Endothelial cell of umbilical vein (primary cell): ENCODE measurements at regions not wholly inside any gene's neighbourhood (a gene's known extent, or its start where the extent isn't known, plus 50 kb on each side); places are given as distances from the start of the nearest gene placed in this dataset.

Source experiments
- BruUV-seq: library from RNA; stranded (reverse); fragments of 400-500 nt; replicated peaks from 2 replicates; lab custom pipeline; 2021; lab: Mats Ljungman, UMichigan
- CTCF ChIA-PET: fragments of 300-600, 350-600 bp; sonication (Branson Sonifier 250); formaldehyde crosslinking; loops from one replicate; lab custom pipeline; 2021; ENCODE audit warnings: antibody characterized with exemption, inconsistent platforms; lab: Charles Lee
- POLR2A ChIA-PET: fragments of 300-600, 350-600 bp; sonication (Branson Sonifier 250); formaldehyde crosslinking; loops from one replicate; lab custom pipeline; 2021; ENCODE audit warnings: antibody characterized with exemption, inconsistent platforms; lab: Charles Lee
- DNase-seq: peaks from one replicate; pipeline ENCODE4 v3.0.0-alpha.2; 2011; ENCODE audit warnings: low read depth, low spot score
- FAIRE-seq: peaks from 2 replicates; lab custom pipeline; 2011; peaks lifted over from hg19 to GRCh38; lab: Jason Lieb, UNC
- H2AFZ ChIP-seq: 2 replicates; pipeline ENCODE4 v1.6.0; 2012; ENCODE audit warnings: low read depth, low read length, control low read depth, inconsistent platforms
- H3K27ac ChIP-seq: 2 replicates; pipeline ENCODE4 v1.5.1; 2011; ENCODE audit warnings: low read depth, mild to moderate bottlenecking, control low read depth, low read length, moderate library complexity; ENCODE audit not compliant: insufficient read depth
- H3K27me3 ChIP-seq, 2 experiments: 2 replicates each; pipeline versions ENCODE4 v1.6.0 to v1.6.1; 2011; ENCODE audit warnings: low read length in 2 of 2, mixed read lengths in 1 of 2; ENCODE audit not compliant: control insufficient read depth in 2 of 2, insufficient read depth in 2 of 2
- H3K36me3 ChIP-seq, 2 experiments: 2 replicates in 1 of 2; 3 replicates in 1 of 2; pipeline ENCODE4 v1.5.1; 2011; ENCODE audit warnings: low read length in 2 of 2, mild to moderate bottlenecking in 1 of 2, moderate library complexity in 1 of 2; ENCODE audit not compliant: control insufficient read depth in 2 of 2, insufficient read depth in 2 of 2; ENCODE audit errors: extremely low read depth in 1 of 2
- H3K4me1 ChIP-seq: 3 replicates; pipeline ENCODE4 v1.5.1; 2011; ENCODE audit warnings: mild to moderate bottlenecking, low read length; ENCODE audit not compliant: control insufficient read depth, insufficient read depth; ENCODE audit errors: extremely low read depth
- H3K4me2 ChIP-seq: 2 replicates; pipeline ENCODE4 v1.6.1; 2011; ENCODE audit warnings: low read length, control low read depth, mixed read lengths; ENCODE audit not compliant: insufficient read depth
- H3K4me3 ChIP-seq, 3 experiments: fragments of 200-600 bp in 1 of 3; sonication (generic), shearing (Covaris generic) in 1 of 3; replicated peaks in 1 of 3; 2 replicates each; pipeline ENCODE4 v1.5.1; 2011 to 2016; ENCODE audit warnings: control low read depth in 3 of 3, low read length in 3 of 3, mild to moderate bottlenecking in 2 of 3, inconsistent platforms in 1 of 3, low read depth in 1 of 3, moderate library complexity in 1 of 3; ENCODE audit not compliant: insufficient read depth in 1 of 3
- H3K79me2 ChIP-seq: 2 replicates; pipeline ENCODE4 v1.6.0; 2012; ENCODE audit warnings: low read length, inconsistent platforms; ENCODE audit not compliant: control insufficient read depth, insufficient read depth
- H3K9ac ChIP-seq: replicated peaks from 2 replicates; pipeline ENCODE3; 2011; ENCODE audit warnings: low read length, control low read depth; ENCODE audit not compliant: insufficient read depth; ENCODE audit errors: extremely low read depth
- H3K9me1 ChIP-seq: replicated peaks from 3 replicates; pipeline ENCODE4 v1.6.0; 2011; ENCODE audit warnings: mild to moderate bottlenecking, low read length; ENCODE audit not compliant: control insufficient read depth, insufficient read depth; ENCODE audit errors: extremely low read depth
- H3K9me3 ChIP-seq: replicated peaks from 2 replicates; pipeline ENCODE4 v1.5.1; 2012; ENCODE audit warnings: low read length, inconsistent platforms; ENCODE audit not compliant: control insufficient read depth, insufficient read depth
- H4K20me1 ChIP-seq: replicated peaks from 2 replicates; pipeline ENCODE3; 2011; ENCODE audit warnings: mild to moderate bottlenecking, low read length; ENCODE audit not compliant: control insufficient read depth, insufficient read depth; ENCODE audit errors: extremely low read depth
- EZH2 ChIP-seq: IDR thresholded peaks from 2 replicates; pipeline ENCODE4 v1.6.1; 2012; ENCODE audit warnings: borderline replicate concordance, low read depth, mild to moderate bottlenecking, moderate library complexity, low read length, inconsistent platforms; ENCODE audit not compliant: severe bottlenecking
- FOS ChIP-seq: IDR thresholded peaks from 2 replicates; pipeline ENCODE4 v1.6.1; 2011; ENCODE audit warnings: mild to moderate bottlenecking, low read length, moderate library complexity, borderline replicate concordance; ENCODE audit not compliant: insufficient read depth
- GATA2 ChIP-seq: IDR thresholded peaks from 2 replicates; pipeline ENCODE4 v1.7.0; 2011; ENCODE audit warnings: low read depth, mild to moderate bottlenecking, moderate library complexity, mixed read lengths, low read length; ENCODE audit not compliant: insufficient read length, insufficient read depth
- JUN ChIP-seq: IDR thresholded peaks from 2 replicates; pipeline ENCODE4 v1.6.1; 2011; ENCODE audit warnings: borderline replicate concordance, low read depth; ENCODE audit not compliant: insufficient read length, insufficient read depth
- MYC ChIP-seq: IDR thresholded peaks from one replicate; pipeline ENCODE4 v1.6.1; 2011; ENCODE audit warnings: mild to moderate bottlenecking, low read depth, low read length
- POLR2A ChIP-seq: IDR thresholded peaks from 2 replicates; pipeline ENCODE4 v1.6.1; 2012; ENCODE audit warnings: low read depth, mild to moderate bottlenecking, control low read depth, low read length
- POLR2AphosphoS5 ChIP-seq: IDR thresholded peaks from 2 replicates; pipeline ENCODE4 v1.6.1; 2012; ENCODE audit warnings: low read depth, mild to moderate bottlenecking, control low read depth, low read length, moderate library complexity; ENCODE audit not compliant: insufficient read depth
- dilution Hi-C: fragments of 300-500 bp; cut with MboI; formaldehyde crosslinking; loops from one replicate; pipeline ENCODE4 v1.15.0; 2019; ENCODE audit warnings: low sequenced_read_pairs; ENCODE audit not compliant: extremely low pct_ligation_motif_present
- intact Hi-C: fragments of 100-400 bp; cut with micrococcal nuclease; formaldehyde crosslinking; loops from one replicate; pipeline ENCODE4 v1.10.0; 2022
- TF ChIP-seq, protein P1 (sequence below), 2 donors: IDR thresholded peaks; 1 replicate in 1 of 2; 2 replicates in 1 of 2; pipeline ENCODE4 v1.5.1; 2011; ENCODE audit warnings: low read length in 2 of 2, mild to moderate bottlenecking in 2 of 2, moderate library complexity in 2 of 2, control low read depth in 1 of 2, inconsistent platforms in 1 of 2, low read depth in 1 of 2; ENCODE audit not compliant: insufficient read depth in 1 of 2; ENCODE audit errors: extremely low read depth in 1 of 2
- TF ChIP-seq, protein P2 (sequence below): IDR thresholded peaks from 2 replicates; pipeline ENCODE4 v1.6.1; 2011; ENCODE audit not compliant: insufficient read depth, insufficient read length

DNA sequence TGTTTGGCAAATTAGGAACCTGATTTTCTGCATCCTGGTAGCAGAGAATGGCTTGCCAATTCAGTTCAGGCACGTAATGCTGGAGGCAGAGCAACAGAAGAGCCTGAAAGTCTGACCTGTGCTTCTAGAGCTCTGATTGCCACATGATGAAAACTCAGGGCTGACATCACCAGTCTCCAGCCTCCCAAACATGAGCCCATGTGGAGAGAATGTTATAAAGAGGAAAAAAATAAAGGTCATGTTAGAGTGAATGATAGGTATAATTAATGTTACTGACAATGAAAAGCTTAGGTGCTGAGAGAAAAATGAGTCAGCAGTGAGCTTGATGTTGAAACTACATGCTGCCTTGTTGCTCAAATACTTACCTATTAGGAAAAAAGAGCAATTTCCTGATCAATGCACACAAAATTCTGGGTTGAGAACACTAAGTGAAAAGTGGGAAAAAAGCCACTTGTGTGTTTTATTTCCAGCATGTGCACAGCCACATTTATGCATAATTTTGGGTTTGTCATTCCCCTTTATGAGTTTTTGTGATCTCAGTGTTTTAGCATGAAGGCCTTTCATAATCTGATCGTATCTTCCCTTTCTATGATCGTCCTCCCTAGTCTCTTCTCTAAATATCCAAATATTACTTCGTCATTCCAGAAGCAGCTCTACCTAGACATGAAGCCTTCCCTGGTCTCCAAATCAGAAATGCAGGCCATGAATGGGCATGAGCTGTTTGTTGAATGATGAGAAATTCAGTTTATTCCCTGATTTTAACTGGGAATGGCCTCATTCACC, 113.3 kb upstream of the CPEB2 start:
- FAIRE-seq (no peak), DNase-seq (no peak)
- no peaks in the 10 kb centered on the region for H3K27me3 ChIP-seq
- dilution Hi-C loops = no loop called here
- H3K9ac ChIP-seq = no peak overlapping the region
- no peaks in the 10 kb centered on the region for H3K36me3 ChIP-seq
- TF ChIP-seq, protein P1, sequence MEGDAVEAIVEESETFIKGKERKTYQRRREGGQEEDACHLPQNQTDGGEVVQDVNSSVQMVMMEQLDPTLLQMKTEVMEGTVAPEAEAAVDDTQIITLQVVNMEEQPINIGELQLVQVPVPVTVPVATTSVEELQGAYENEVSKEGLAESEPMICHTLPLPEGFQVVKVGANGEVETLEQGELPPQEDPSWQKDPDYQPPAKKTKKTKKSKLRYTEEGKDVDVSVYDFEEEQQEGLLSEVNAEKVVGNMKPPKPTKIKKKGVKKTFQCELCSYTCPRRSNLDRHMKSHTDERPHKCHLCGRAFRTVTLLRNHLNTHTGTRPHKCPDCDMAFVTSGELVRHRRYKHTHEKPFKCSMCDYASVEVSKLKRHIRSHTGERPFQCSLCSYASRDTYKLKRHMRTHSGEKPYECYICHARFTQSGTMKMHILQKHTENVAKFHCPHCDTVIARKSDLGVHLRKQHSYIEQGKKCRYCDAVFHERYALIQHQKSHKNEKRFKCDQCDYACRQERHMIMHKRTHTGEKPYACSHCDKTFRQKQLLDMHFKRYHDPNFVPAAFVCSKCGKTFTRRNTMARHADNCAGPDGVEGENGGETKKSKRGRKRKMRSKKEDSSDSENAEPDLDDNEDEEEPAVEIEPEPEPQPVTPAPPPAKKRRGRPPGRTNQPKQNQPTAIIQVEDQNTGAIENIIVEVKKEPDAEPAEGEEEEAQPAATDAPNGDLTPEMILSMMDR (IDR thresholded peaks at IDR 0.05; ENCODE audit: extremely low read depth in 1 of 2, insufficient read depth in 1 of 2, low read depth in 1 of 2, low read length in 2 of 2) = no peak
- no peak for TF ChIP-seq FOS
- TF ChIP-seq, protein P2, sequence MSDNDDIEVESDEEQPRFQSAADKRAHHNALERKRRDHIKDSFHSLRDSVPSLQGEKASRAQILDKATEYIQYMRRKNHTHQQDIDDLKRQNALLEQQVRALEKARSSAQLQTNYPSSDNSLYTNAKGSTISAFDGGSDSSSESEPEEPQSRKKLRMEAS = no peak
- no peaks in the 10 kb centered on the region for H3K79me2 ChIP-seq
- no peaks in the 10 kb centered on the region for H3K9me3 ChIP-seq
- H4K20me1 ChIP-seq = no peaks in the 10 kb centered on the region
- H3K27ac ChIP-seq = no peak overlapping the region
- no peak overlapping the region for H2AFZ ChIP-seq
- no TSS peak for BruUV-seq
- H3K4me2 ChIP-seq = no peak overlapping the region
- no peaks in the 10 kb centered on the region for H3K4me1 ChIP-seq
- intact Hi-C loops = no loop called here
- ChIA-PET CTCF (no interaction called here), POLR2A (no interaction called here)
- no peaks in the 10 kb centered on the region for H3K9me1 ChIP-seq
- no peak overlapping the region for H3K4me3 ChIP-seq

DNA sequence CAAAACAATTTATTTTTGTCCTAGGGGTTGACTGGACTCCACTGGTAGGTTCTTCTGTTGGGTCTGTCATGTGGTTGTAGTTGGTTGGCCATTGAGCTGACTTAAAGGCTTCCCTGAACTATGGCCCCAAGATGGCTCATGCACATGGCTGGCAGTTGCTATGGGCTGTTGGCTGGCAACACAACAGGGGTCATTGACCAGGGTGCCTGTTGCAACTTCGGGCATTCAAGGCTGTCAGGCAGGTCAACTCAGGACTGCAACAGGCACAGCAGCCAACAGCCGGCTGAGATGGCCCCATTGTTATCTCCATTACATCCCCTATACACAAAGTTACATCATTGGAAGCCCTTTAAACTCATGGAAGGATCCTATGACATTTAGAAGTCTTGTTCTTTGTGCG, 109.7 kb upstream of the CPEB2 start:
- intact Hi-C loops (no loop called here), dilution Hi-C loops (no loop called here)
- no peak overlapping the region for H2AFZ ChIP-seq

More for the DNA sequence above, 109.7 kb upstream of the CPEB2 start:
- H3K36me3 ChIP-seq = no peaks in the 10 kb centered on the region
- H3K4me2 ChIP-seq = no peak overlapping the region
- no peak overlapping the region for H3K27ac ChIP-seq
- BruUV-seq = no TSS peak
- no peak for TF ChIP-seq POLR2AphosphoS5
- no peak for TF ChIP-seq EZH2
- TF ChIP-seq GATA2 = no peak
- TF ChIP-seq JUN = no peak
- TF ChIP-seq MYC = no peak
- TF ChIP-seq, protein P1 (IDR thresholded peaks at IDR 0.05; ENCODE audit: extremely low read depth in 1 of 2, insufficient read depth in 1 of 2, low read depth in 1 of 2, low read length in 2 of 2) = no peak
- TF ChIP-seq POLR2A = no peak
- TF ChIP-seq FOS = no peak
- TF ChIP-seq, protein P2 = no peak
- H3K9ac ChIP-seq = no peak overlapping the region
- no peaks in the 10 kb centered on the region for H3K27me3 ChIP-seq
- H3K9me3 ChIP-seq = no peaks in the 10 kb centered on the region
- H3K79me2 ChIP-seq = no peaks in the 10 kb centered on the region
- no peaks in the 10 kb centered on the region for H4K20me1 ChIP-seq
- ChIA-PET CTCF (no interaction called here), POLR2A (no interaction called here)
- no peak for DNase-seq
- no peaks in the 10 kb centered on the region for H3K9me1 ChIP-seq
- no peaks in the 10 kb centered on the region for H3K4me1 ChIP-seq
- H3K4me3 ChIP-seq = no peak overlapping the region
- no peak for FAIRE-seq
